ENCODE measurements at regions not wholly inside any gene's neighbourhood (a gene's known extent, or its start where the extent isn't known, plus 50 kb on each side); places are given as distances from the start of the nearest gene placed in this dataset.

DNA sequence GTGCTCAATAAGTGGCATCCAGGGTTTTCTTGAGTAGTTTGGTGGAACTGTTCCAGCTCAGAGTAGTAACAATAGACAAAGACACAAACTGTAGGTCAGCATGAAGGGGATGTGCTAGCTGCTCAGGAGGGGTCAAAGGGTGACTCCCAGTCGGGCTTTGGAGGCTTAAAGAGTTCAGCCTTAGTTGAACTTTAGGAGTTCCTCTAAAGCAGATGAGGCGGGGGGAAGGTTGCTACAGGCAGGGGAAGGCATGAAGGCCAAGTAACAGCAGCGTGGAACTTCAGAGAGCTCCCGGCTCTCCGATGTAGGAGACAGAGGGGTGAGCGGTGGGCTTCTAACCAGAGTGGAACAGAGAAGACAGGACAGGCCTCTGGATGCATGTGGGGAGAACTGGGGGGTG is 115.5 kb upstream of the CD93 start:
- Histone ChIP-seq H3K9me1 (ENCODE audit: control insufficient read depth, extremely low read depth, insufficient read depth, low read length) (no peaks in the 10 kb centered on the region), H4K20me1 (ENCODE audit: control insufficient read depth, extremely low read depth, insufficient read depth, low read length) (no peaks in the 10 kb centered on the region), H3K9me3 (ENCODE audit: control insufficient read depth, low read depth, low read length) (no peaks in the 10 kb centered on the region), H3K36me3 (ENCODE audit: control insufficient read depth in 2 of 2, extremely low read depth in 1 of 2, insufficient read depth in 2 of 2, low read length in 2 of 2) (no peaks in the 10 kb centered on the region), H3K27ac (ENCODE audit: control insufficient read depth, insufficient read depth, low read length) (no peak overlapping the region), H3K9ac (ENCODE audit: control insufficient read depth, extremely low read depth, insufficient read depth, low read length) (no peak overlapping the region), H3K79me2 (ENCODE audit: control insufficient read depth, insufficient read depth, low read length) (no peaks in the 10 kb centered on the region), H3K4me3 (ENCODE audit: control insufficient read depth in 2 of 3, extremely low read depth in 1 of 3, insufficient read depth in 2 of 3, low read depth in 1 of 3, low read length in 3 of 3) (no peak overlapping the region), H2AFZ (ENCODE audit: control insufficient read depth, low read length) (no peak overlapping the region), H3K4me2 (ENCODE audit: control insufficient read depth, extremely low read depth, insufficient read depth, low read depth, low read length) (no peak overlapping the region), H3K27me3 (ENCODE audit: control insufficient read depth, extremely low read depth, insufficient read depth, low read length) (no peaks in the 10 kb centered on the region), H3K4me1 (ENCODE audit: control insufficient read depth, extremely low read depth, insufficient read depth, low read length) (peaks cover 9% of the 10 kb centered on the region)
- no peak for DNase-seq (ENCODE audit: low read depth, low spot score)
- dilution Hi-C loops (cut with MboI; ENCODE audit: extremely low pct_ligation_motif_present, low sequenced_read_pairs) = no loop called here
- TF ChIP-seq, protein P1, sequence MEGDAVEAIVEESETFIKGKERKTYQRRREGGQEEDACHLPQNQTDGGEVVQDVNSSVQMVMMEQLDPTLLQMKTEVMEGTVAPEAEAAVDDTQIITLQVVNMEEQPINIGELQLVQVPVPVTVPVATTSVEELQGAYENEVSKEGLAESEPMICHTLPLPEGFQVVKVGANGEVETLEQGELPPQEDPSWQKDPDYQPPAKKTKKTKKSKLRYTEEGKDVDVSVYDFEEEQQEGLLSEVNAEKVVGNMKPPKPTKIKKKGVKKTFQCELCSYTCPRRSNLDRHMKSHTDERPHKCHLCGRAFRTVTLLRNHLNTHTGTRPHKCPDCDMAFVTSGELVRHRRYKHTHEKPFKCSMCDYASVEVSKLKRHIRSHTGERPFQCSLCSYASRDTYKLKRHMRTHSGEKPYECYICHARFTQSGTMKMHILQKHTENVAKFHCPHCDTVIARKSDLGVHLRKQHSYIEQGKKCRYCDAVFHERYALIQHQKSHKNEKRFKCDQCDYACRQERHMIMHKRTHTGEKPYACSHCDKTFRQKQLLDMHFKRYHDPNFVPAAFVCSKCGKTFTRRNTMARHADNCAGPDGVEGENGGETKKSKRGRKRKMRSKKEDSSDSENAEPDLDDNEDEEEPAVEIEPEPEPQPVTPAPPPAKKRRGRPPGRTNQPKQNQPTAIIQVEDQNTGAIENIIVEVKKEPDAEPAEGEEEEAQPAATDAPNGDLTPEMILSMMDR (optimal IDR thresholded peaks at IDR 0.05 in 1 of 3, IDR thresholded peaks at IDR 0.05 in 1 of 3, conservative IDR thresholded peaks at IDR 0.05 in 1 of 3; ENCODE audit: extremely low read depth in 1 of 3, insufficient read depth in 2 of 3, low read length in 3 of 3) = no peak
- no peak for TF ChIP-seq EZH2 (IDR thresholded peaks at IDR 0.05; ENCODE audit: low read length)
- FAIRE-seq = no peak

DNA sequence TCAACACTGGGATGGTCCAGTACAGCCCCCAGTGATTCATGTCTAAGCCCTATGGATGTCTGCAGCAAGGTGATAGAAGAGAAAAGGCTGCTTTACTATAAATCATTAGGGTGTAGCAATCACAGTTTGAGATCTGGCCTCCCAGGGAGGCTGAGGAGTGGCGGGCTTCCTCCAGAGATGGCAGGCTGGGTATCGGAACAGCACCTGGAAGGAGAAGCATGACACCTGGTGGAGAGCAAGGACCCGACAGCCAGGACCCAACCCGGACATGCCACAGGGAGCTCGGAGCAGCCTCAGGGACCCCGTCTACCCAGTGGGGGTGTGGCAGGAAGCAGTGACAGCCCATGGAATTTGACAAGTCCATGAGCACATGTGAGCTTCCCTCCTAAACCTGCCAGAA is 114.8 kb upstream of the CD93 start:
- Histone ChIP-seq H3K9me3 (ENCODE audit: control insufficient read depth, low read depth, low read length) (no peaks in the 10 kb centered on the region), H2AFZ (ENCODE audit: control insufficient read depth, low read length) (peak overlapping the region; percentile 3), H3K36me3 (ENCODE audit: control insufficient read depth in 2 of 2, extremely low read depth in 1 of 2, insufficient read depth in 2 of 2, low read length in 2 of 2) (no peaks in the 10 kb centered on the region), H3K9me1 (ENCODE audit: control insufficient read depth, extremely low read depth, insufficient read depth, low read length) (no peaks in the 10 kb centered on the region), H3K9ac (ENCODE audit: control insufficient read depth, extremely low read depth, insufficient read depth, low read length) (no peak overlapping the region), H4K20me1 (ENCODE audit: control insufficient read depth, extremely low read depth, insufficient read depth, low read length) (no peaks in the 10 kb centered on the region), H3K27ac (ENCODE audit: control insufficient read depth, insufficient read depth, low read length) (no peak overlapping the region), H3K4me3 (ENCODE audit: control insufficient read depth in 2 of 3, extremely low read depth in 1 of 3, insufficient read depth in 2 of 3, low read depth in 1 of 3, low read length in 3 of 3) (no peak overlapping the region), H3K4me2 (ENCODE audit: control insufficient read depth, extremely low read depth, insufficient read depth, low read depth, low read length) (no peak overlapping the region), H3K79me2 (ENCODE audit: control insufficient read depth, insufficient read depth, low read length) (no peaks in the 10 kb centered on the region), H3K4me1 (ENCODE audit: control insufficient read depth, extremely low read depth, insufficient read depth, low read length) (peaks cover 7% of the 10 kb centered on the region), H3K27me3 (ENCODE audit: control insufficient read depth, extremely low read depth, insufficient read depth, low read length) (no peaks in the 10 kb centered on the region)
- no peak for TF ChIP-seq EZH2 (IDR thresholded peaks at IDR 0.05; ENCODE audit: low read length)
- TF ChIP-seq, protein P1 (optimal IDR thresholded peaks at IDR 0.05 in 1 of 3, IDR thresholded peaks at IDR 0.05 in 1 of 3, conservative IDR thresholded peaks at IDR 0.05 in 1 of 3; ENCODE audit: extremely low read depth in 1 of 3, insufficient read depth in 2 of 3, low read length in 3 of 3) = peak; percentile 75 to 92 (median 83)
- dilution Hi-C loops (cut with MboI; ENCODE audit: extremely low pct_ligation_motif_present, low sequenced_read_pairs) = no loop called here
- DNase-seq (ENCODE audit: low read depth, low spot score) (peak; percentile 35), FAIRE-seq (peak; percentile 65)

All from keratinocyte (primary cell).